GM12865 (cell line): ENCODE measurements at regions not wholly inside any gene's neighbourhood (a gene's known extent, or its start where the extent isn't known, plus 50 kb on each side); places are given as distances from the start of the nearest gene placed in this dataset.
A peak's percentile ranks its signal among the peaks of the same experiment; 100 is the strongest.

Experiments used
- DNase-seq: peaks from one replicate; pipeline ENCODE4 v3.0.0; 2010; ENCODE audit warnings: low read depth
- H3K4me3 ChIP-seq: 2 replicates; pipeline ENCODE4 v1.5.1; 2011; ENCODE audit warnings: mild to moderate bottlenecking, low read depth, low read length, control low read depth
- CTCF ChIP-seq: IDR thresholded peaks from 2 replicates; pipeline ENCODE4 v1.5.1; 2011; ENCODE audit warnings: low read length, control low read depth, low read depth, inconsistent platforms; ENCODE audit not compliant: insufficient read depth; ENCODE audit errors: missing control alignments

GRCh38 chr15:77546870-77547269 lies 85.8 kb downstream of the LINGO1 start:
- no peak overlapping the region for H3K4me3 ChIP-seq
- no peak for DNase-seq
- TF ChIP-seq CTCF: no peak

- no peak for DNase-seq
- H3K4me3 ChIP-seq: no peak overlapping the region
- TF ChIP-seq CTCF: no peak
Observed at GRCh38 chr15:77546050-77546501, 86.6 kb downstream of the LINGO1 start.

- no peak overlapping the region for H3K4me3 ChIP-seq
- DNase-seq: no peak
- TF ChIP-seq CTCF: no peak
Observed at GRCh38 chr15:77545058-77545457, 87.7 kb downstream of the LINGO1 start.

GRCh38 chr15:77544162-77544561 lies 88.5 kb downstream of the LINGO1 start:
- DNase-seq: no peak
- no peak for TF ChIP-seq CTCF
- H3K4me3 ChIP-seq: no peak overlapping the region

GRCh38 chr15:77543159-77543882 lies 89.4 kb downstream of the LINGO1 start:
- peak; percentile 95 for TF ChIP-seq CTCF
- peak overlapping the region; percentile 56 for H3K4me3 ChIP-seq

GRCh38 chr15:77542491-77543001 lies 90.2 kb downstream of the LINGO1 start:
- no peak for DNase-seq
- no peak overlapping the region for H3K4me3 ChIP-seq
- no peak for TF ChIP-seq CTCF

More at GRCh38 chr15:77543159-77543882, 89.4 kb downstream of the LINGO1 start:
- DNase-seq: peak; percentile 85

- TF ChIP-seq CTCF: no peak
- DNase-seq: no peak
- H3K4me3 ChIP-seq: no peak overlapping the region
Observed at GRCh38 chr15:77541421-77542181, 91.1 kb downstream of the LINGO1 start.
